Pulmonary artery endothelial cell (primary cell): ENCODE measurements at regions not wholly inside any gene's neighbourhood (a gene's known extent, or its start where the extent isn't known, plus 50 kb on each side); places are given as distances from the start of the nearest gene placed in this dataset.
A peak's percentile ranks its signal among the peaks of the same experiment; 100 is the strongest.

Source experiments
- DNase-seq: peaks from one replicate; pipeline ENCODE4 v3.0.0-alpha.2; 2011; ENCODE audit warnings: low read depth, low spot score

DNA sequence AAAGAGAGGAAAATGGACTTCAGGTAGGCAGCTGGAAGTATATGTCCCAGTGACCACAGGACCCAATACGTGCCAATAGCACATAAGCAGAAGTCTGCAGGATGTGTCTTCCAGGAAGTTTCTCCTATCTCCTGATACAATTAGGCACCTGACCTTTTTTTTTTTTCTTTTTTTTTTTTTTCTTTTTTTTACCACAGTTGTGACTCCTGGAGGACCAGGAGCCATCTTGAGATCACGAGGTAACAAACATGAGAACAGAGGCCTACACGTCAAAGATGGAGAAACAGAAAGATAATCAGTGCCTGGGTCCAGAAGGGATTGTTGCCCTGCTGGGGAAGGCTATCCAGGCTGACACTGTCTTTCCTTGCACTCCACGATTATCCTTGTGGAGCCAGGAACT is 312.4 kb upstream of the NEBL start:
- DNase-seq = no peak

- DNase-seq = no peak
These were observed 311.7 kb upstream of the NEBL start for GRCh38 chr10:21208666-21209316.

DNA sequence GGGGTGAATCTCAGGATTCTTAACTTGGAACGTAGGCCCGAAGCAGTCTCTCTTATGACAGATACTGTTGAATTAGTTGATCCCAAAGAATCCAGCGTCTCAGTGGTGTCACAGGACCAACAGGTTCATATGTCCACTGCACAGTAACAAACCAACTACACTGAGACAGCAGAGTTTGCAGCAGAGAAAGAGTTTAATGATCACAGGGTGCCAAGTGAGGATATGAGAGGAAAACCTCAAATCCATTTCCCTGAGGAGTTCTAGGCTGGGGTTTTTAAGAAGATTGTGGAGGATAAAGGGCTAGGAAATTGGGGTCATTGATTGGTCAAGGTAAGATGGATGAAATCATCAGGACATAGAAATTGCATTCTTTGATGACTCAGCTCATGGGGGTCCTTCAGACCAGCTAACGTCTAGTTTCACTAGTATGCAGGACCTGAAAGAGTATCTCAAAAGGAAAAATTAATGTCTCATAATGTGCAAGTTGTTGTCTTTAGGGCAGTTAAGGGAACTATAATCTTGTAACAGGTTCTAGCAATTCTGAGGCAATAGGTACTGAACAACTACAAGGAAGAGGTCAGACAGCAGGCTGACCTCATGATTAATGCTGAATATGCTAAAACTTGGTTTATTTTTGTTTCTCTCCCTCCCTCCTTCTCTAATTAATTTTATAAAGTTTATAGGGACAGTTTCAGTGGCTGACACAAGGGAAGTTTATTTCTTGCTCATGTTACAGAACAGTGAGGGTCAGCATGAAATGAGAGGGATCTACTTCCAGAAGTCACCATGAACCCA is 310.9 kb upstream of the NEBL start:
- no peak for DNase-seq

DNA sequence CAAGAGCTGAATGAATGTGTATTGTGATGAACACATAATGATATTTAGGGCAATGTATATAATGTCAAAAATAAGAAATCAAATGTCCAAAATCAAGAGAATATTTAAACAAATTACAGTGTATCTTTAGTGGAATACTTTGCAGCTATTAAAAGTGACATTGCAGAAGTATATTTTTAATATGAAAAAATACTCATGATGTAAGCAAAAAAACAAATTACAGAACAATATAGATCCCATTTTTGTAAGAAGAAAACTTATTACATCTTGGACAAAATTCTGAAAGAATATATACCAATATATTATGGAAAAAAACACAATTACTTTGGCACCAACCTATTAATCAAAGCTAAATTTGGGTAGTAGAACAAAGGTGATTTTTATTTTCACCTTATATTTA is 308.2 kb upstream of the NEBL start:
- no peak for DNase-seq

GRCh38 chr10:21203473-21204107 is 306.5 kb upstream of the NEBL start:
- no peak for DNase-seq

GRCh38 chr10:21202776-21203462 is 305.8 kb upstream of the NEBL start:
- no peak for DNase-seq

GRCh38 chr10:21199501-21199900 is 302.4 kb upstream of the NEBL start:
- DNase-seq = no peak

DNA sequence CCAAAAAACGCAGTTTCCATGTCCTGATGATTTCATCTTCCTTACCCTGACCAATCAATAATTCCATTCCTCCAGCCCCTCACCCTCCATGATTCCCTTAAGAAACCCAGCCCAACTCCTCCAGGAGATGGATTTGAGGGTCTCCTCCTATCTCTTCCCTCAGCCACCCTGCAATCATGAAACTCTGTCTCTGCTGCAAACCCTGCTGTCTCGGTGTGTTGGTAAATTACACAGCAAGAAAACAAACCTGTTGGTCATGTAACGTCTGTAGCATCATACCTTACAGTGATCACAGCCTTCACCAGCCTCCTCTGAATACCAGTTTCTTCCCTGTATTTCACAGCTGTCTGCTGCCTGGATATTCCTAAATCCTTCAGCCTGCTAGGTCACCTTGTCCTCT is 300.7 kb upstream of the NEBL start:
- DNase-seq = no peak

DNA sequence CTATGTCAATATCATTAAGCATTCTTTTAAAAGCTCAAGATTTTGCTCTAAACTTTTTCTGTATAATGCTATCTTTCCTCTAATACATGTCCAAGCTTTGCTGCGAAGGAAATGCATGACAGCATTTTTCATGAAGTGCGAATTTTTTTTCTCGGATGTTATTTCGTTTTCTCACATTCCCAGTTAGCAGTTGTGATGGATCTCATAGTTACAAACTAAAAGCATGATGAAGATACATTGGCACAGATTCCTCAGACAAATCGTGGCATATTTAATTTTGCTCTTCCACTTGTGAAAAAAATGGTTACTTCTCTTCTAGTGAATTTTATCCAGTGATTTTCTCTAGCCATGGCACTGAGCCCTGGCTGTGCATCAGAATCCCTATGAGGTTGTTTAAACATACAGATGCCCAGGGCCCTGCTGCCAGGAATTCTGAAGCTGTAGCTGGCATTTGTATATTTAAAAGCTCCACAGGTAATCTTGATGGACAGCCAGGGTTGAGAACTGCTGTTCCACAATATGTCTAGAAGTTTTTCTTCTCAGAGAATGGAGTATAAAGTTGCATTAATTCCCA is 299.8 kb upstream of the NEBL start:
- DNase-seq = no peak

GRCh38 chr10:21195252-21195651 is 298.1 kb upstream of the NEBL start:
- no peak for DNase-seq

- DNase-seq = no peak
These were observed 297.4 kb upstream of the NEBL start for GRCh38 chr10:21194510-21194993.

- DNase-seq = no peak
These were observed 296.1 kb upstream of the NEBL start for GRCh38 chr10:21193196-21193595.

DNA sequence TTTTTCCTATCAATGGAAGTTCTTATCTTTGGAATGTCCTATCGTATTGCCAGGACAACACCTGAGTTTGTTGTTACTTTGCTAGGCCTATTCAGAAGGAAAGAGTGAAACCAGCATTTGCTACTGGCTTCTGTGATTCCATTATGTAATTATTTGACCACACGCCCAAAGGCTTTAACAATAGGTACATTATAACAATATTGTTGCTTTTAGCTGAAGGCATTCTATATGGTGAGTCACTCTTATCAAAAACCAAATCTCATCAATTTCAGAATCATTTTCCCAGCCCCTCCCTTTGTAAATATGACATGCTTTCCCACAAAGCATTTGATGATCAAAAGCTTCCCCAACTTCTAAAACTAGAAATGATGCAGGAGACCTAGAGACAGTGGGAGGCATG is 294.4 kb upstream of the NEBL start:
- no peak for DNase-seq

GRCh38 chr10:21184984-21185383 is 287.9 kb upstream of the NEBL start:
- DNase-seq = no peak

GRCh38 chr10:21184216-21184615 is 287.1 kb upstream of the NEBL start:
- DNase-seq = peak; percentile 3

DNA sequence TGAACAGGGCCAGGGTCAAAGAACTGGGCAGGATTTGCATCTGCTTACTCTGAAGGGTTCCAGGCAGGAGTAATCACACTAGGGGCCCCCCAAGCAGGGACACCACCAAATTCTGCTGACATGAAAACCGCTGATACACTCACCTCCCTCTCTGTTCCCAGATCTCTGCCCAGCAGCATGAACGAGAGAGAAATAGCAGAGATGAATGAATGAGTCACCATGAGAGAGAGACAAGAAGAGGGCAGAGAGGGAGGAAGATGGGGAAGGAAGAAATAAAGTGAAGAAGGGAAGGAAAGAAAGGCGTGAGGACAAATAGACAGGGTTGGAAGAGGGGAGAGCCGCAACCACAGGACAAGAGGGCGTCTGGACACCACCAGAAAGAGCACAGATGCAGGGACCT is 285.9 kb upstream of the NEBL start:
- DNase-seq = no peak

DNA sequence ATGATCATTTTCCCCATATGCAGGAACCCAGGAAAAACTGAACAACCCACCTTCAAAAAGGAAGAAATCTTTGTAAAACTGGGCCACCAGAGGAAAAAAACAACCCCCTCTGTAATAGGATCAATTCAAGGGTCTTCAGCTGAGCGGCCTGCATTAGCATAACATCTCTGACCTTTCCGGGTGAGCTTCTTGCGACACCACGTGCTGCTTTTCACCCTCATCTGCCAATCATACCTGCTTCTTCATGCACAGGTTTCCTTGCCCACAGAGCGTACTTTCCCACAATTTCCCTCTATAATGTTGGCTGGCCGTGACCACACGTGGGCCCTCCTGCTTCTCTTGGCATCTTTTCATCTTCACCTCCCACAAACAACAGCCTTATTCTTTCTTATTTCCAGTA is 284.3 kb upstream of the NEBL start:
- no peak for DNase-seq

DNA sequence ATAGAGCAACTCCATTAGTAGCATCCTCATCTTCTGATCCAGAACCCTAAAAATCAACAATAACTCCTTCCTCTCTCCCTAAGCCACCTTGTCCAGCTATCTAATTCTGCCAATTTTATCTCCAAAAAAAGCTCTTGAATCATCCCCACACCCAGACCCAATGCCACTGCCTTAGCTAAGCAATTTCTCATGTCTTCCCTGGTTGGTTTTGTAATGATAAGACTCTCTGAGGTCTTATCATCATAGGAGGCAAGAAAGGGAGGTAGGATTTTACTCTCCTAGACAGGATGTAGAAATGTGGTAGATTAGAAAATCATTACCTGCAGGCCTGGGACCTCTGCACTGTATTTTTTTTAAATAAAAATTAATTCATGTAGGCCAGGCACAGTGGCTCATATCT is 283.5 kb upstream of the NEBL start:
- DNase-seq = no peak

- DNase-seq = no peak
These were observed 279.9 kb upstream of the NEBL start for GRCh38 chr10:21176934-21177480.

DNA sequence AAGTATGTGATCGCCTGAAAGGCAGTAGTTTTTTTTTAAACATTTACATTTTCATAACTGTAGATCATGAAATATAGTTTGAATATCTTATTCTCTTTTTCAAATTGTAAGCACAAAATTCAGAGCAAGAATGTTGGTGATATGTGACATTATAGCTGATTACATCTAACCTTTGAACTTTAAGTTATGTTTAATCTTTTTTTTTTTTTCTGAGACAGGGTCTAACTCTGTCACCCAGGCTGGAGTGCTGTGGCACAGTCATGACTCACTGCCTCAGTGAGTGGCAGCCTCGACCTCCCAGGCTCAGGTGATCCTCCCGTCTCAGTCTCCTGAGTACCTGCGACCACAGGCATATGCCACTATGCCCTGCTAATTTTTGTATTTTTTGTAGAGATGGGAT is 278.7 kb upstream of the NEBL start:
- no peak for DNase-seq

DNA sequence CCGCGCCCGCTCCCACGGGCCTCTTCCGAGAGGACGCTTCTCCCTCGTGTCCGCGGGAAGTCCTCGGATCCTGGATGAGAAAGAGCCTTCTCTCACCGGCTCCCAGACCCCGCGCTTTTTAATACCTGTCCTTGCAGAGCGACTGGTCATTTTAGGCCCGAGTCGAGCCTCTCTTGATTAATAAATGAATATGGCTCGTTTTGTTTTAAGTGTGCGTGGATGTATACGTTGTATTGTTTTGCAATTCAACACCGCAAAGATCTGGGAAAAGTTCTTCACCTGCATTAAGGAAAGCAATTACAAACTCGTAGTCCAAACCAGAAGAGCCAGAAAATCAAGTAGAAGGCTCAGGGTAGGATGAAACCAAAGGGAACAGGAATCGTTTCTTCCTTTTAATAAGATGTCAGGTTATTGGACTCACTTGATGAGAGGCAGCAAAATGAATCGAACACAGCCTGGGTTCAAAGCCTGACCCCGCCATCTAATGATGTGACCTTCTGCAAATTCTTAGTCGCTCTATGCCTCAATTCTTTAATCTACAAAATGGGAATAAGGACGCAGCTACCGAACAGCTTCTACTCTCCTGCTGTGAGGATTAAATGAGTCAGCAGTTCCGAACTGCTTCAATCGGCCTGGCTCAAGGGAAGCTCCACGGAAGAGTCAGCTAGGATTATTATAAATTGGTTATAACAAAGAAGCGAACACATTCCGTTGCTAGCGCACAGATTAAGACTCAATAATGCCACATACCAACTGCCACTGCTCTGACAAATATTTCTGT is 277.8 kb upstream of the NEBL start:
- DNase-seq = no peak
